ENCODE measurements at regions not wholly inside any gene's neighbourhood (a gene's known extent, or its start where the extent isn't known, plus 50 kb on each side); places are given as distances from the start of the nearest gene placed in this dataset.

DNA sequence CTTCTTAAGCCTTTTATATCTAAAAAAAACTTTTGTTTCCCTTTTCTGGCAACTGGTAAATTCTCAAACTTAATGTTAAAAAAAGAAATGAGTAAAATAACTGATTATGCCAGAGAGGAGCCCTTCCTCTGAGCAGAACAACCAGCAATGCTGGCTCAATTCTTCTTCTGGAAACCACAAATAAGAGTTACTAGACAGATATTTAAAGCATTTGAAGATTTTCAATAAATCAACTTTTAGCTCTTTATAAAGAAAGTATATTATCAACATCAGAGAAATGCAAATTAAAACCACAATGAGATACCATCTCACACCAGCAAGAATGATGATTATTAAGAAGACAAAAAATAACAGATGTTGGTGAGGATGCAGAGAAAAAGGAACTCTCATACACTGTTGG, 61.1 kb upstream of the TCF21 start:
- no peak overlapping the region for H2AFZ ChIP-seq (ENCODE audit: low read depth, low read length)
- H4K20me1 ChIP-seq (ENCODE audit: insufficient read depth, low read length) = no peaks in the 10 kb centered on the region
- no peak for FAIRE-seq
- no peaks in the 10 kb centered on the region for H3K79me2 ChIP-seq (ENCODE audit: insufficient read depth, low read length)
- H3K36me3 ChIP-seq (ENCODE audit: insufficient read depth, low read length) = no peaks in the 10 kb centered on the region
- H3K4me1 ChIP-seq (ENCODE audit: insufficient read depth, low read length) = no peaks in the 10 kb centered on the region
- H3K4me2 ChIP-seq (ENCODE audit: low read length) = no peak overlapping the region
- peaks cover 2% of the 10 kb centered on the region for H3K9me3 Mint-ChIP-seq (ENCODE audit: unreplicated experiment)
- H3K9ac ChIP-seq (ENCODE audit: low read length) = no peak overlapping the region
- H3K36me3 Mint-ChIP-seq (ENCODE audit: low read depth, unreplicated experiment) = no peaks in the 10 kb centered on the region
- H3K27ac Mint-ChIP-seq (ENCODE audit: unreplicated experiment) = no peak overlapping the region
- DNase-seq (ENCODE audit: low read depth) = peak; percentile 83
- no peak overlapping the region for H3K4me3 ChIP-seq (ENCODE audit: insufficient read depth, low read depth, low read length)
- H3K9me3 ChIP-seq (ENCODE audit: insufficient read depth, low read depth, low read length) = no peaks in the 10 kb centered on the region
- no peak overlapping the region for H3K27ac ChIP-seq (ENCODE audit: low read depth, low read length)
- no peaks in the 10 kb centered on the region for H3K4me1 Mint-ChIP-seq (ENCODE audit: low read depth, unreplicated experiment)
- no peaks in the 10 kb centered on the region for H3K27me3 ChIP-seq (ENCODE audit: insufficient read depth, low read length)
- no peak for TF ChIP-seq EZH2 (IDR thresholded peaks at IDR 0.05; ENCODE audit: insufficient read depth, low read length)
- TF ChIP-seq CTCF (IDR thresholded peaks at IDR 0.05; ENCODE audit: insufficient read depth, low read depth, low read length) = no peak
- H3K4me3 Mint-ChIP-seq (ENCODE audit: unreplicated experiment) = no peak overlapping the region
- H3K27me3 Mint-ChIP-seq (ENCODE audit: low read depth, unreplicated experiment) = no peaks in the 10 kb centered on the region

DNA sequence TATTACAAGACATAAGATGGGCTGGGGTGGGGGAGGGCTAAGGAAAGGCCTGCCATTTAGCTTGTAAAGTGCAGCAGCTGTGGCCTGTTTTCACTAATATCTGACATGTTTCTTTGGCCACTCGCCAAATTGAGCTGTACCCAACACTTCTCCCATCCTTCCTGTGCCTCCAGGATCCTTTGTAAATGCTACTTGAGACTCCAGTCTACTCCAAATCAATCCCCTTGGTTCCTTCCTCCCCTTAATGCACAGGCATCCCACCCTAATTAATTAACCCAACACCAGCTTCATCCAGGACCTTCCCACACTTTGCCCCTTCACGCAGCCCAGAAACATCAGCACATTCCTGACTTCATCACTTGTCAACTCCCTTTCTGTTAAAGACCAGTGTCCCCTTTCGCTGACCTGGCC, 55.0 kb upstream of the TCF21 start:
- Histone ChIP-seq H3K36me3 (ENCODE audit: insufficient read depth, low read length) (no peaks in the 10 kb centered on the region), H3K27me3 (ENCODE audit: insufficient read depth, low read length) (no peaks in the 10 kb centered on the region), H3K4me3 (ENCODE audit: insufficient read depth, low read depth, low read length) (no peak overlapping the region), H3K27ac (ENCODE audit: low read depth, low read length) (no peak overlapping the region), H3K4me1 (ENCODE audit: insufficient read depth, low read length) (no peaks in the 10 kb centered on the region), H3K79me2 (ENCODE audit: insufficient read depth, low read length) (no peaks in the 10 kb centered on the region), H3K4me2 (ENCODE audit: low read length) (no peak overlapping the region), H2AFZ (ENCODE audit: low read depth, low read length) (no peak overlapping the region), H3K9me3 (ENCODE audit: insufficient read depth, low read depth, low read length) (no peaks in the 10 kb centered on the region), H3K9ac (ENCODE audit: low read length) (no peak overlapping the region), H4K20me1 (ENCODE audit: insufficient read depth, low read length) (no peaks in the 10 kb centered on the region)
- TF ChIP-seq CTCF (IDR thresholded peaks at IDR 0.05; ENCODE audit: insufficient read depth, low read depth, low read length) = no peak
- FAIRE-seq = no peak
- Mint-ChIP-seq H3K36me3 (ENCODE audit: low read depth, unreplicated experiment) (no peaks in the 10 kb centered on the region), H3K27ac (ENCODE audit: unreplicated experiment) (no peak overlapping the region), H3K9me3 (ENCODE audit: unreplicated experiment) (no peaks in the 10 kb centered on the region), H3K27me3 (ENCODE audit: low read depth, unreplicated experiment) (no peaks in the 10 kb centered on the region), H3K4me3 (ENCODE audit: unreplicated experiment) (no peak overlapping the region), H3K4me1 (ENCODE audit: low read depth, unreplicated experiment) (peaks cover 6% of the 10 kb centered on the region)
- DNase-seq (ENCODE audit: low read depth) = no peak

- H3K9me3 Mint-ChIP-seq (ENCODE audit: unreplicated experiment) = no peaks in the 10 kb centered on the region
- Histone ChIP-seq H4K20me1 (ENCODE audit: insufficient read depth, low read length) (no peaks in the 10 kb centered on the region), H3K27ac (ENCODE audit: low read depth, low read length) (no peak overlapping the region), H3K4me1 (ENCODE audit: insufficient read depth, low read length) (no peaks in the 10 kb centered on the region), H3K27me3 (ENCODE audit: insufficient read depth, low read length) (no peaks in the 10 kb centered on the region), H3K36me3 (ENCODE audit: insufficient read depth, low read length) (no peaks in the 10 kb centered on the region), H3K4me2 (ENCODE audit: low read length) (no peak overlapping the region), H3K4me3 (ENCODE audit: insufficient read depth, low read depth, low read length) (no peak overlapping the region), H3K9ac (ENCODE audit: low read length) (no peak overlapping the region), H3K9me3 (ENCODE audit: insufficient read depth, low read depth, low read length) (no peaks in the 10 kb centered on the region), H2AFZ (ENCODE audit: low read depth, low read length) (no peak overlapping the region), H3K79me2 (ENCODE audit: insufficient read depth, low read length) (no peaks in the 10 kb centered on the region)
- no peak overlapping the region for H3K4me3 Mint-ChIP-seq (ENCODE audit: unreplicated experiment)
- DNase-seq (ENCODE audit: low read depth) (no peak), FAIRE-seq (no peak)
- H3K36me3 Mint-ChIP-seq (ENCODE audit: low read depth, unreplicated experiment) = no peaks in the 10 kb centered on the region
- H3K4me1 Mint-ChIP-seq (ENCODE audit: low read depth, unreplicated experiment) = peaks cover 6% of the 10 kb centered on the region
- H3K27me3 Mint-ChIP-seq (ENCODE audit: low read depth, unreplicated experiment) = no peaks in the 10 kb centered on the region
- H3K27ac Mint-ChIP-seq (ENCODE audit: unreplicated experiment) = no peak overlapping the region
- TF ChIP-seq EZH2 (IDR thresholded peaks at IDR 0.05; ENCODE audit: insufficient read depth, low read length) (no peak), CTCF (IDR thresholded peaks at IDR 0.05; ENCODE audit: insufficient read depth, low read depth, low read length) (no peak)
Observed at GRCh38 chr6:133834472-133835170, 54.3 kb upstream of the TCF21 start.
